ENCODE measurements at regions not wholly inside any gene's neighbourhood (a gene's known extent, or its start where the extent isn't known, plus 50 kb on each side); places are given as distances from the start of the nearest gene placed in this dataset.

DNA sequence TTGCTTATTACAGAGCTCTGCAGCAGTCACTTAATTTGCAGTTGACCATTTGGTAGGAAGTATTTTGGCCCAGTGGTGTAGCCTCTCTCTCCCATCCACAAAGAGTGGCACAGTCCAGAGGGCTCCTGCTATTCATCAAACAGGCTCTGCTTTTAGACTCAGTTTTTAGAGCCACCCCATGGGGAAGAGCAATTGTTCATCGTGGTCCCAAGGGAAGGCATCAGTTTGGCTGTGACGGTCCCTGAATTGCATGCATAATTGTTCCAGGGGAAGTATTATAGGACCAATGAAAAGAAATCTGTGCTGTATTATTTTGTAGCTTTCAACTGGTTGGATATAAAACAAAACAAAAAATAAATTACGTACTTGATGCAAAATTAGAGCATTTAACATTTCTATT, 799.0 kb downstream of the DACH1 start:
- DNase-seq (ENCODE audit: low read depth), result no peak
- TF ChIP-seq, protein P1, sequence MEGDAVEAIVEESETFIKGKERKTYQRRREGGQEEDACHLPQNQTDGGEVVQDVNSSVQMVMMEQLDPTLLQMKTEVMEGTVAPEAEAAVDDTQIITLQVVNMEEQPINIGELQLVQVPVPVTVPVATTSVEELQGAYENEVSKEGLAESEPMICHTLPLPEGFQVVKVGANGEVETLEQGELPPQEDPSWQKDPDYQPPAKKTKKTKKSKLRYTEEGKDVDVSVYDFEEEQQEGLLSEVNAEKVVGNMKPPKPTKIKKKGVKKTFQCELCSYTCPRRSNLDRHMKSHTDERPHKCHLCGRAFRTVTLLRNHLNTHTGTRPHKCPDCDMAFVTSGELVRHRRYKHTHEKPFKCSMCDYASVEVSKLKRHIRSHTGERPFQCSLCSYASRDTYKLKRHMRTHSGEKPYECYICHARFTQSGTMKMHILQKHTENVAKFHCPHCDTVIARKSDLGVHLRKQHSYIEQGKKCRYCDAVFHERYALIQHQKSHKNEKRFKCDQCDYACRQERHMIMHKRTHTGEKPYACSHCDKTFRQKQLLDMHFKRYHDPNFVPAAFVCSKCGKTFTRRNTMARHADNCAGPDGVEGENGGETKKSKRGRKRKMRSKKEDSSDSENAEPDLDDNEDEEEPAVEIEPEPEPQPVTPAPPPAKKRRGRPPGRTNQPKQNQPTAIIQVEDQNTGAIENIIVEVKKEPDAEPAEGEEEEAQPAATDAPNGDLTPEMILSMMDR (IDR thresholded peaks at IDR 0.05; ENCODE audit: insufficient read depth, low read depth, low read length, missing control alignments), result no peak
- H3K4me3 ChIP-seq (ENCODE audit: low read length), result no peak overlapping the region

DNA sequence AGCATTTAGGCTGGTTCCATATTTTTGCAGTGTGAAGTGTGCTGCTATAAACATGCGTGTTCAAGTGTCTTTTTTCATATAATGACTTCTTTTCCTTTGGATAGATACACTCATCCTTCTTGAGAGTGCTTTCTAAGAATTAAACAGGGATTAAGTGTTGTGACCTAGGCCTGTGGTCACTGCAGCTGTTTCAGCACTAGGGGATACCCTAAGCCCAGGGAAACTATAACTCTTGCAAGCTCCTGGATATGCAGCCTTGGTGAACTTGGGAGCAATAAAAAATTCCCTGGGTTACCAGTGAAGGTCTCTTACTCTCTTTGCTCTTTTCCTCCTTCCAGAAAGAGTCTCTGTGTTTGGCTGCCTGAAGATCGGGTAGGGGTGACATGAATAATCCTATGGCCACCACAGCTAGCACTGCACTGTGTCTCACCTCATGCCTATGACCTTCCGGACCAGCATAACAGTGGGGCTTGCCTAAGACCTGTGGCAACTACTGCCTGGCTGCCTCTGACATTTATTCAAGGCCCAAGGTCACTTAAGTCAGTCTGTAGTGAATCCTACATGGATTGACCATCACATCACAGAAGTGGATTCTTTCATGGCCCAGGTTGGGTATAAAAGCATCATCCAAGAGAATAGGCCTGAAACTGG, 799.7 kb downstream of the DACH1 start:
- DNase-seq (ENCODE audit: low read depth), result no peak
- TF ChIP-seq, protein P1 (IDR thresholded peaks at IDR 0.05; ENCODE audit: insufficient read depth, low read depth, low read length, missing control alignments), result no peak
- H3K4me3 ChIP-seq (ENCODE audit: low read length), result no peak overlapping the region

- H3K4me3 ChIP-seq (ENCODE audit: low read length), result no peak overlapping the region
- TF ChIP-seq, protein P1 (IDR thresholded peaks at IDR 0.05; ENCODE audit: insufficient read depth, low read depth, low read length, missing control alignments), result no peak
- no peak for DNase-seq (ENCODE audit: low read depth)
Measured at GRCh38 chr13:71056581-71056980, 810.4 kb downstream of the DACH1 start.

DNA sequence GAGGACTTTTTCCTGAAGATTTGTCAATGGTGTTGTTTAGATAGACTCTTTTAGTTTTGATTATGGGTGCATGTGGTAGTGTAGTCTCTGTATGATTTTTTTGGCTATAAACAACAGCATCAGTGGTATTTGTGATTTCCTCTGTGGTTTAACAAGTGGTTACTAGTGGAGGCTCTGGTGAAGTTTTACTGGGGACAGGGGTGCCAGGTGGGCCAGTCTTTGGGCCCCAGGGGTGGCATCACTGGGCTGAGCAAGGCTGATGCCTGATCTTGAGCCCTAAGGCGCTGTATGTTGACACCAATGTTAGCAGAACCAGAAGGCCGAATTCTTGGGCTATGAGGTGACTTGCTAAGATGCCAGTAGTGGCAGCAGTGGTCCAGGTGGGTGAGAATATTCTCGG, 811.4 kb downstream of the DACH1 start:
- no peak overlapping the region for H3K4me3 ChIP-seq (ENCODE audit: low read length)
- TF ChIP-seq, protein P1 (IDR thresholded peaks at IDR 0.05; ENCODE audit: insufficient read depth, low read depth, low read length, missing control alignments), result no peak
- no peak for DNase-seq (ENCODE audit: low read depth)

GRCh38 chr13:71055047-71055446, 812.0 kb downstream of the DACH1 start:
- TF ChIP-seq, protein P1 (IDR thresholded peaks at IDR 0.05; ENCODE audit: insufficient read depth, low read depth, low read length, missing control alignments), result no peak
- no peak for DNase-seq (ENCODE audit: low read depth)
- no peak overlapping the region for H3K4me3 ChIP-seq (ENCODE audit: low read length)

GRCh38 chr13:71054358-71054757, 812.6 kb downstream of the DACH1 start:
- TF ChIP-seq, protein P1 (IDR thresholded peaks at IDR 0.05; ENCODE audit: insufficient read depth, low read depth, low read length, missing control alignments), result no peak
- no peak overlapping the region for H3K4me3 ChIP-seq (ENCODE audit: low read length)
- DNase-seq (ENCODE audit: low read depth), result no peak

- TF ChIP-seq, protein P1 (IDR thresholded peaks at IDR 0.05; ENCODE audit: insufficient read depth, low read depth, low read length, missing control alignments), result no peak
- DNase-seq (ENCODE audit: low read depth), result no peak
Measured at GRCh38 chr13:71051573-71051972, 815.4 kb downstream of the DACH1 start.

More at GRCh38 chr13:71051573-71051972, 815.4 kb downstream of the DACH1 start:
- no peak overlapping the region for H3K4me3 ChIP-seq (ENCODE audit: low read length)
